Neuronal stem cell (in vitro differentiated cells): ENCODE measurements at regions not wholly inside any gene's neighbourhood (a gene's known extent, or its start where the extent isn't known, plus 50 kb on each side); places are given as distances from the start of the nearest gene placed in this dataset.

ENCODE experiments used
- DNase-seq: peaks from one replicate; pipeline ENCODE4 v3.0.0-alpha.2; 2013; ENCODE audit warnings: low spot score
- H2AFZ ChIP-seq: one replicate; pipeline ENCODE4 v1.6.1; 2013; ENCODE audit warnings: mild to moderate bottlenecking, low read length, inconsistent platforms
- H2AK5ac ChIP-seq: 2 replicates; pipeline ENCODE4 v1.6.1; 2013; ENCODE audit warnings: low read depth, mild to moderate bottlenecking, inconsistent platforms, low read length, moderate library complexity, mixed read lengths
- H2BK120ac ChIP-seq: 2 replicates; pipeline ENCODE4 v1.6.1; 2013; ENCODE audit warnings: low read depth, mild to moderate bottlenecking, inconsistent platforms, low read length, moderate library complexity, mixed read lengths
- H2BK12ac ChIP-seq: one replicate; pipeline ENCODE4 v1.6.1; 2013; ENCODE audit warnings: low read length, inconsistent platforms
- H2BK15ac ChIP-seq: 2 replicates; pipeline ENCODE4 v1.6.1; 2013; ENCODE audit warnings: mild to moderate bottlenecking, low read length, inconsistent platforms, mixed read lengths
- H2BK5ac ChIP-seq: one replicate; pipeline ENCODE4 v1.6.1; 2013; ENCODE audit warnings: inconsistent platforms, mild to moderate bottlenecking, low read length, moderate library complexity
- H3K14ac ChIP-seq: one replicate; pipeline ENCODE4 v1.6.1; 2013; ENCODE audit warnings: low read length, inconsistent platforms
- H3K18ac ChIP-seq: 2 replicates; pipeline ENCODE4 v1.6.1; 2013; ENCODE audit warnings: low read length, inconsistent platforms
- H3K23ac ChIP-seq: 2 replicates; pipeline ENCODE4 v1.6.1; 2013; ENCODE audit warnings: low read depth, mild to moderate bottlenecking, mixed read lengths, low read length, inconsistent platforms; ENCODE audit not compliant: poor library complexity
- H3K27ac ChIP-seq: replicated peaks from 3 replicates; pipeline ENCODE4 v1.5.1; 2013; ENCODE audit warnings: low read length, inconsistent platforms
- H3K27me3 ChIP-seq, 3 experiments: 2 replicates each; pipeline ENCODE4 v1.6.1; 2013; ENCODE audit warnings: low read length in 3 of 3, mild to moderate bottlenecking in 2 of 3, inconsistent platforms in 1 of 3, low read depth in 1 of 3, mixed read lengths in 1 of 3, moderate library complexity in 1 of 3; ENCODE audit not compliant: control insufficient read depth in 3 of 3, insufficient read depth in 3 of 3
- H3K36me3 ChIP-seq, 2 donors: replicated peaks in 1 of 2; 2 replicates each; pipeline ENCODE4 v1.6.1; 2013; ENCODE audit warnings: low read length in 2 of 2; ENCODE audit not compliant: control insufficient read depth in 2 of 2, insufficient read depth in 2 of 2
- H3K4ac ChIP-seq: 2 replicates; pipeline ENCODE4 v1.6.1; 2013; ENCODE audit warnings: inconsistent platforms, mild to moderate bottlenecking, low read length, moderate library complexity
- H3K4me1 ChIP-seq, 2 donors: 1 replicate in 1 of 2; 2 replicates in 1 of 2; pipeline ENCODE4 v1.6.1; 2013; ENCODE audit warnings: low read length in 2 of 2, low read depth in 1 of 2; ENCODE audit not compliant: control insufficient read depth in 2 of 2, insufficient read depth in 1 of 2
- H3K4me2 ChIP-seq: one replicate; pipeline ENCODE4 v1.6.1; 2013; ENCODE audit warnings: mild to moderate bottlenecking, low read length, inconsistent platforms; ENCODE audit not compliant: insufficient read depth, poor library complexity, severe bottlenecking
- H3K4me3 ChIP-seq, 2 donors: 2 replicates each; pipeline ENCODE4 v1.5.1; 2013; ENCODE audit warnings: low read length in 2 of 2, mild to moderate bottlenecking in 2 of 2, inconsistent platforms in 1 of 2, moderate library complexity in 1 of 2
- H3K79me1 ChIP-seq: one replicate; pipeline ENCODE4 v1.6.1; 2013; ENCODE audit warnings: low read depth, mild to moderate bottlenecking, inconsistent platforms, low read length, moderate library complexity
- H3K9ac ChIP-seq: one replicate; pipeline ENCODE4 v1.6.1; 2013; ENCODE audit warnings: mild to moderate bottlenecking, low read depth, low read length, inconsistent platforms; ENCODE audit not compliant: poor library complexity
- H3K9me3 ChIP-seq, 2 donors: replicated peaks in 1 of 2; 2 replicates each; pipeline versions ENCODE3 to v1.6.1; 2013; ENCODE audit warnings: low read length in 2 of 2, mild to moderate bottlenecking in 2 of 2, inconsistent platforms in 1 of 2, low read depth in 1 of 2, mixed read lengths in 1 of 2, moderate library complexity in 1 of 2; ENCODE audit not compliant: control insufficient read depth in 2 of 2, insufficient read depth in 1 of 2
- H4K8ac ChIP-seq: one replicate; pipeline ENCODE4 v1.6.1; 2013; ENCODE audit warnings: low read depth, mild to moderate bottlenecking, inconsistent platforms, low read length, moderate library complexity
- H4K91ac ChIP-seq: one replicate; pipeline ENCODE4 v1.6.1; 2013; ENCODE audit warnings: low read length, low read depth, mild to moderate bottlenecking, inconsistent platforms; ENCODE audit not compliant: poor library complexity
- WGBS, 2 donors: extraction: QIAGEN DNeasy Blood & Tissue Kit; methylation state at CpG; one replicate each; pipeline ENCODE4 v1.1.7; 2013; ENCODE audit warnings: missing lambda C conversion rate in 2 of 2, mixed read lengths in 1 of 2; ENCODE audit not compliant: insufficient read length in 2 of 2, insufficient replicate concordance in 1 of 2; ENCODE audit errors: extremely low coverage in 2 of 2; 5-methylcytosine and 5-hydroxymethylcytosine counted together

- H3K4me2 ChIP-seq: no peak overlapping the region
- no peaks in the 10 kb centered on the region for H3K27me3 ChIP-seq
- H4K8ac ChIP-seq: no peak overlapping the region
- no peak overlapping the region for H3K23ac ChIP-seq
- no peak overlapping the region for H3K18ac ChIP-seq
- WGBS, 2 donors: no CpG with 5 or more reads among the region's 13 CpGs
- H2BK15ac ChIP-seq: no peak overlapping the region
- no peaks in the 10 kb centered on the region for H3K79me1 ChIP-seq
- H3K36me3 ChIP-seq: no peaks in the 10 kb centered on the region
- H3K9ac ChIP-seq: no peak overlapping the region
- DNase-seq: no peak
- no peak overlapping the region for H2AK5ac ChIP-seq
- H3K4me1 ChIP-seq: peaks cover 1 to 5% of the 10 kb centered on the region in 2 donors
- no peak overlapping the region for H3K4me3 ChIP-seq
- H4K91ac ChIP-seq: no peak overlapping the region
- no peak overlapping the region for H2BK120ac ChIP-seq
- no peak overlapping the region for H2AFZ ChIP-seq
- H3K27ac ChIP-seq: no peak overlapping the region
- H3K4ac ChIP-seq: no peak overlapping the region
- peaks cover 0 to 5% of the 10 kb centered on the region in 2 donors for H3K9me3 ChIP-seq
- H3K14ac ChIP-seq: no peak overlapping the region
- no peak overlapping the region for H2BK5ac ChIP-seq
- H2BK12ac ChIP-seq: no peak overlapping the region
Observed at GRCh38 chr1:232383455-232384123, 246.3 kb downstream of the SIPA1L2 start.

GRCh38 chr1:232382671-232383070 lies 247.3 kb downstream of the SIPA1L2 start:
- Histone ChIP-seq H3K18ac (no peak overlapping the region), H2AK5ac (no peak overlapping the region), H3K4me3 (no peak overlapping the region), H3K9me3 (peaks cover 2 to 5% of the 10 kb centered on the region in 2 donors), H3K4me1 (peaks cover 1 to 5% of the 10 kb centered on the region in 2 donors), H2BK5ac (no peak overlapping the region), H3K27me3 (no peaks in the 10 kb centered on the region), H3K79me1 (no peaks in the 10 kb centered on the region), H2AFZ (no peak overlapping the region), H3K14ac (no peak overlapping the region), H3K9ac (no peak overlapping the region), H4K91ac (no peak overlapping the region), H3K4me2 (no peak overlapping the region), H2BK120ac (no peak overlapping the region), H3K4ac (no peak overlapping the region), H4K8ac (peak overlapping the region; percentile 52), H3K23ac (no peak overlapping the region), H2BK15ac (no peak overlapping the region), H2BK12ac (no peak overlapping the region), H3K27ac (no peak overlapping the region), H3K36me3 (no peaks in the 10 kb centered on the region)
- DNase-seq: no peak
- WGBS, 2 donors: no CpG with 5 or more reads among the region's 4 CpGs

GRCh38 chr1:232381394-232382100 lies 248.4 kb downstream of the SIPA1L2 start:
- Histone ChIP-seq H3K36me3 (no peaks in the 10 kb centered on the region), H3K27me3 (no peaks in the 10 kb centered on the region), H3K4me2 (no peak overlapping the region), H3K27ac (no peak overlapping the region), H2AK5ac (no peak overlapping the region), H2BK12ac (no peak overlapping the region), H3K79me1 (no peaks in the 10 kb centered on the region), H2BK120ac (no peak overlapping the region), H4K8ac (no peak overlapping the region), H3K4ac (no peak overlapping the region), H3K14ac (no peak overlapping the region), H3K4me1 (peaks cover 1 to 5% of the 10 kb centered on the region in 2 donors), H4K91ac (no peak overlapping the region), H2BK5ac (no peak overlapping the region), H3K23ac (no peak overlapping the region), H2BK15ac (no peak overlapping the region), H3K4me3 (no peak overlapping the region), H2AFZ (no peak overlapping the region), H3K18ac (no peak overlapping the region), H3K9me3 (peaks cover 2 to 5% of the 10 kb centered on the region in 2 donors), H3K9ac (no peak overlapping the region)
- WGBS, 2 donors: no CpG with 5 or more reads among the region's 10 CpGs
- no peak for DNase-seq

- Histone ChIP-seq H2BK15ac (no peak overlapping the region), H3K27me3 (no peaks in the 10 kb centered on the region), H3K79me1 (no peaks in the 10 kb centered on the region), H2AK5ac (no peak overlapping the region), H3K18ac (no peak overlapping the region), H3K4ac (no peak overlapping the region), H3K27ac (no peak overlapping the region), H3K23ac (no peak overlapping the region), H3K36me3 (no peaks in the 10 kb centered on the region), H2BK12ac (no peak overlapping the region), H2AFZ (no peak overlapping the region), H2BK120ac (no peak overlapping the region), H4K91ac (no peak overlapping the region), H3K4me3 (no peak overlapping the region), H4K8ac (no peak overlapping the region), H2BK5ac (no peak overlapping the region), H3K4me2 (no peak overlapping the region), H3K9ac (no peak overlapping the region), H3K9me3 (peaks cover 2 to 5% of the 10 kb centered on the region in 2 donors), H3K14ac (no peak overlapping the region), H3K4me1 (peaks cover 1 to 5% of the 10 kb centered on the region in 2 donors)
- DNase-seq: no peak
- WGBS, 2 donors: no CpG with 5 or more reads among the region's 3 CpGs
Observed at GRCh38 chr1:232380596-232380995, 249.3 kb downstream of the SIPA1L2 start.
